ENCODE measurements at regions not wholly inside any gene's neighbourhood (a gene's known extent, or its start where the extent isn't known, plus 50 kb on each side); places are given as distances from the start of the nearest gene placed in this dataset.

- Histone ChIP-seq H2AFZ (ENCODE audit: low read depth, low read length) (no peak overlapping the region), H3K9me3 (ENCODE audit: insufficient read depth, low read depth, low read length) (no peaks in the 10 kb centered on the region), H3K4me2 (ENCODE audit: low read length) (no peak overlapping the region), H4K20me1 (ENCODE audit: insufficient read depth, low read length) (no peaks in the 10 kb centered on the region), H3K9ac (ENCODE audit: low read length) (no peak overlapping the region), H3K4me3 (ENCODE audit: insufficient read depth, low read depth, low read length) (no peak overlapping the region), H3K4me1 (ENCODE audit: insufficient read depth, low read length) (no peaks in the 10 kb centered on the region), H3K36me3 (ENCODE audit: insufficient read depth, low read length) (no peaks in the 10 kb centered on the region), H3K27me3 (ENCODE audit: insufficient read depth, low read length) (no peaks in the 10 kb centered on the region), H3K27ac (ENCODE audit: low read depth, low read length) (no peak overlapping the region), H3K79me2 (ENCODE audit: insufficient read depth, low read length) (no peaks in the 10 kb centered on the region)
- no peak overlapping the region for H3K27ac Mint-ChIP-seq (ENCODE audit: unreplicated experiment)
- FAIRE-seq (no peak), DNase-seq (ENCODE audit: low read depth) (no peak)
- TF ChIP-seq EZH2 (IDR thresholded peaks at IDR 0.05; ENCODE audit: insufficient read depth, low read length) (no peak), CTCF (IDR thresholded peaks at IDR 0.05; ENCODE audit: insufficient read depth, low read depth, low read length) (no peak)
- H3K36me3 Mint-ChIP-seq (ENCODE audit: low read depth, unreplicated experiment) = no peaks in the 10 kb centered on the region
- H3K27me3 Mint-ChIP-seq (ENCODE audit: low read depth, unreplicated experiment) = no peaks in the 10 kb centered on the region
- no peak overlapping the region for H3K4me3 Mint-ChIP-seq (ENCODE audit: unreplicated experiment)
- peaks cover 2% of the 10 kb centered on the region for H3K9me3 Mint-ChIP-seq (ENCODE audit: unreplicated experiment)
- no peaks in the 10 kb centered on the region for H3K4me1 Mint-ChIP-seq (ENCODE audit: low read depth, unreplicated experiment)
Measured at GRCh38 chr1:199197695-199198094, 558.9 kb downstream of the PTPRC start.

- TF ChIP-seq CTCF (IDR thresholded peaks at IDR 0.05; ENCODE audit: insufficient read depth, low read depth, low read length) (no peak), EZH2 (IDR thresholded peaks at IDR 0.05; ENCODE audit: insufficient read depth, low read length) (no peak)
- no peaks in the 10 kb centered on the region for H3K27me3 ChIP-seq (ENCODE audit: insufficient read depth, low read length)
- no peak for FAIRE-seq
Measured at GRCh38 chr1:199202331-199202730, 563.5 kb downstream of the PTPRC start.

DNA sequence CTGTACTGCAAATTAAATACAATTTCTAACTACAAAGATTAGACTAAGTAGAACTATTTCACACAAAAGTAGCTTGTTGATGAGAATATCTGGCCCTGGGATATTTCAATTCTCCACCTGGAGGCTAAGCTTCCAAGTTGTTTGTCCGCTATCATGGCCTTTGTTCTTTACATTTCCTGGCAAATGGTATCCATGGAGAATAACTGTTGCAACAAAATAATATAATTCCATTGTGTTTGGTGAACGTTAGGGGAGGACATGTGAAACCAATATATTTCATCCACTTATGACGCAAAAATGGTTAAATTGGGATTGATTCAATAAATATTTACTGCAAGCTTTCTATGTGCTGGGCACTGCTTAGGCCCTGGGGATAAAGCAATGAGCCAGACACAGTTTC, 565.4 kb downstream of the PTPRC start:
- H3K4me3 Mint-ChIP-seq (ENCODE audit: unreplicated experiment) = no peak overlapping the region
- H3K27ac ChIP-seq (ENCODE audit: low read depth, low read length) = no peak overlapping the region

More at GRCh38 chr1:199202331-199202730, 563.5 kb downstream of the PTPRC start:
- no peaks in the 10 kb centered on the region for H3K4me1 ChIP-seq (ENCODE audit: insufficient read depth, low read length)
- Mint-ChIP-seq H3K27me3 (ENCODE audit: low read depth, unreplicated experiment) (no peaks in the 10 kb centered on the region), H3K4me1 (ENCODE audit: low read depth, unreplicated experiment) (no peaks in the 10 kb centered on the region), H3K4me3 (ENCODE audit: unreplicated experiment) (no peak overlapping the region), H3K36me3 (ENCODE audit: low read depth, unreplicated experiment) (no peaks in the 10 kb centered on the region), H3K27ac (ENCODE audit: unreplicated experiment) (no peak overlapping the region), H3K9me3 (ENCODE audit: unreplicated experiment) (peaks cover 2% of the 10 kb centered on the region)
- no peak overlapping the region for H3K9ac ChIP-seq (ENCODE audit: low read length)
- no peak overlapping the region for H3K4me3 ChIP-seq (ENCODE audit: insufficient read depth, low read depth, low read length)
- DNase-seq (ENCODE audit: low read depth) = no peak
- no peak overlapping the region for H2AFZ ChIP-seq (ENCODE audit: low read depth, low read length)
- no peaks in the 10 kb centered on the region for H3K36me3 ChIP-seq (ENCODE audit: insufficient read depth, low read length)
- no peaks in the 10 kb centered on the region for H3K9me3 ChIP-seq (ENCODE audit: insufficient read depth, low read depth, low read length)
- H3K27ac ChIP-seq (ENCODE audit: low read depth, low read length) = no peak overlapping the region
- H4K20me1 ChIP-seq (ENCODE audit: insufficient read depth, low read length) = no peaks in the 10 kb centered on the region
- no peaks in the 10 kb centered on the region for H3K79me2 ChIP-seq (ENCODE audit: insufficient read depth, low read length)
- no peak overlapping the region for H3K4me2 ChIP-seq (ENCODE audit: low read length)

More for the DNA sequence above, 565.4 kb downstream of the PTPRC start:
- Histone ChIP-seq H3K79me2 (ENCODE audit: insufficient read depth, low read length) (no peaks in the 10 kb centered on the region), H3K4me2 (ENCODE audit: low read length) (no peak overlapping the region), H3K4me1 (ENCODE audit: insufficient read depth, low read length) (no peaks in the 10 kb centered on the region), H4K20me1 (ENCODE audit: insufficient read depth, low read length) (no peaks in the 10 kb centered on the region), H2AFZ (ENCODE audit: low read depth, low read length) (no peak overlapping the region), H3K9ac (ENCODE audit: low read length) (no peak overlapping the region), H3K36me3 (ENCODE audit: insufficient read depth, low read length) (no peaks in the 10 kb centered on the region), H3K27me3 (ENCODE audit: insufficient read depth, low read length) (no peaks in the 10 kb centered on the region), H3K4me3 (ENCODE audit: insufficient read depth, low read depth, low read length) (no peak overlapping the region), H3K9me3 (ENCODE audit: insufficient read depth, low read depth, low read length) (no peaks in the 10 kb centered on the region)
- no peak for TF ChIP-seq CTCF (IDR thresholded peaks at IDR 0.05; ENCODE audit: insufficient read depth, low read depth, low read length)
- no peak for TF ChIP-seq EZH2 (IDR thresholded peaks at IDR 0.05; ENCODE audit: insufficient read depth, low read length)
- Mint-ChIP-seq H3K4me1 (ENCODE audit: low read depth, unreplicated experiment) (no peaks in the 10 kb centered on the region), H3K36me3 (ENCODE audit: low read depth, unreplicated experiment) (no peaks in the 10 kb centered on the region), H3K27me3 (ENCODE audit: low read depth, unreplicated experiment) (no peaks in the 10 kb centered on the region), H3K27ac (ENCODE audit: unreplicated experiment) (no peak overlapping the region), H3K9me3 (ENCODE audit: unreplicated experiment) (no peaks in the 10 kb centered on the region)
- DNase-seq (ENCODE audit: low read depth) (no peak), FAIRE-seq (no peak)

Data from astrocyte (in vitro differentiated cells and primary cell).